ENCODE measurements at regions not wholly inside any gene's neighbourhood (a gene's known extent, or its start where the extent isn't known, plus 50 kb on each side); places are given as distances from the start of the nearest gene placed in this dataset.

DNA sequence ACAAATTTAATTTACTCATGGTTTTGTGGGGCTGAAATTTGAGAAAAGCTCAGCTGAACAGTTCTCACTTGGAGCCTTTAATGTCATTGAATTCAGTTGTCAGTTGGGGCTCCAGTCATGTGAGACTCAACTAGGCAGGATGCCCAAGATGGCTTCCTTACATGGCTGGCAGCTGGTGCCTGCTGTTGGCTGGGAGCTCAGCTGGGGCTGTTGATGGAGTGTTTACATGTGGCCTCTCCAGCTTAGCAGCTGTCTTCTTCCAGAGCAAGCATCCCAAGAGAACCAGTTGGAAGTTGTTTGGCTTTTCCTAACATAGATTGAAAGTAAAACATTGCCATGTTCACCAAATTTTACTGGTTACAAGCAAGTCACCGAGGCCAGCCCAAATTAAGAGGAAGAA lies 81.8 kb upstream of the KCNA3 start:
- no peaks in the 10 kb centered on the region for H3K9me3 ChIP-seq (ENCODE audit: low read length)
- intact Hi-C loops (cut with micrococcal nuclease; ENCODE audit: unreplicated experiment): no loop called here
- no peak overlapping the region for H2AFZ ChIP-seq (ENCODE audit: low read length)
- TF ChIP-seq NFYC (CRISPR knock-in tag; IDR thresholded peaks at IDR 0.05) (no peak), SIN3A (IDR thresholded peaks at IDR 0.05; ENCODE audit: borderline replicate concordance, low read depth, low read length) (no peak), ADNP (CRISPR knock-in tag; IDR thresholded peaks at IDR 0.05) (no peak), ZNF350 (CRISPR knock-in tag; IDR thresholded peaks at IDR 0.05; ENCODE audit: borderline replicate concordance, low read depth) (no peak), ZNF570 (CRISPR knock-in tag; IDR thresholded peaks at IDR 0.05; ENCODE audit: borderline replicate concordance) (no peak), RAD21 (CRISPR knock-in tag; IDR thresholded peaks at IDR 0.05) (no peak), XRCC5 (optimal IDR thresholded peaks at IDR 0.05; ENCODE audit: low read length) (no peak), ZNF652 (CRISPR knock-in tag; IDR thresholded peaks at IDR 0.05; ENCODE audit: borderline replicate concordance, low read depth) (no peak), FOXK2 (IDR thresholded peaks at IDR 0.05) (no peak)
- TF ChIP-seq, protein P1, sequence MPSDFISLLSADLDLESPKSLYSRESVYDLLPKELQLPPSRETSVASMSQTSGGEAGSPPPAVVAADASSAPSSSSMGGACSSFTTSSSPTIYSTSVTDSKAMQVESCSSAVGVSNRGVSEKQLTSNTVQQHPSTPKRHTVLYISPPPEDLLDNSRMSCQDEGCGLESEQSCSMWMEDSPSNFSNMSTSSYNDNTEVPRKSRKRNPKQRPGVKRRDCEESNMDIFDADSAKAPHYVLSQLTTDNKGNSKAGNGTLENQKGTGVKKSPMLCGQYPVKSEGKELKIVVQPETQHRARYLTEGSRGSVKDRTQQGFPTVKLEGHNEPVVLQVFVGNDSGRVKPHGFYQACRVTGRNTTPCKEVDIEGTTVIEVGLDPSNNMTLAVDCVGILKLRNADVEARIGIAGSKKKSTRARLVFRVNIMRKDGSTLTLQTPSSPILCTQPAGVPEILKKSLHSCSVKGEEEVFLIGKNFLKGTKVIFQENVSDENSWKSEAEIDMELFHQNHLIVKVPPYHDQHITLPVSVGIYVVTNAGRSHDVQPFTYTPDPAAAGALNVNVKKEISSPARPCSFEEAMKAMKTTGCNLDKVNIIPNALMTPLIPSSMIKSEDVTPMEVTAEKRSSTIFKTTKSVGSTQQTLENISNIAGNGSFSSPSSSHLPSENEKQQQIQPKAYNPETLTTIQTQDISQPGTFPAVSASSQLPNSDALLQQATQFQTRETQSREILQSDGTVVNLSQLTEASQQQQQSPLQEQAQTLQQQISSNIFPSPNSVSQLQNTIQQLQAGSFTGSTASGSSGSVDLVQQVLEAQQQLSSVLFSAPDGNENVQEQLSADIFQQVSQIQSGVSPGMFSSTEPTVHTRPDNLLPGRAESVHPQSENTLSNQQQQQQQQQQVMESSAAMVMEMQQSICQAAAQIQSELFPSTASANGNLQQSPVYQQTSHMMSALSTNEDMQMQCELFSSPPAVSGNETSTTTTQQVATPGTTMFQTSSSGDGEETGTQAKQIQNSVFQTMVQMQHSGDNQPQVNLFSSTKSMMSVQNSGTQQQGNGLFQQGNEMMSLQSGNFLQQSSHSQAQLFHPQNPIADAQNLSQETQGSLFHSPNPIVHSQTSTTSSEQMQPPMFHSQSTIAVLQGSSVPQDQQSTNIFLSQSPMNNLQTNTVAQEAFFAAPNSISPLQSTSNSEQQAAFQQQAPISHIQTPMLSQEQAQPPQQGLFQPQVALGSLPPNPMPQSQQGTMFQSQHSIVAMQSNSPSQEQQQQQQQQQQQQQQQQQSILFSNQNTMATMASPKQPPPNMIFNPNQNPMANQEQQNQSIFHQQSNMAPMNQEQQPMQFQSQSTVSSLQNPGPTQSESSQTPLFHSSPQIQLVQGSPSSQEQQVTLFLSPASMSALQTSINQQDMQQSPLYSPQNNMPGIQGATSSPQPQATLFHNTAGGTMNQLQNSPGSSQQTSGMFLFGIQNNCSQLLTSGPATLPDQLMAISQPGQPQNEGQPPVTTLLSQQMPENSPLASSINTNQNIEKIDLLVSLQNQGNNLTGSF (CRISPR knock-in tag; IDR thresholded peaks at IDR 0.05): no peak
- TF ChIP-seq, protein P2, sequence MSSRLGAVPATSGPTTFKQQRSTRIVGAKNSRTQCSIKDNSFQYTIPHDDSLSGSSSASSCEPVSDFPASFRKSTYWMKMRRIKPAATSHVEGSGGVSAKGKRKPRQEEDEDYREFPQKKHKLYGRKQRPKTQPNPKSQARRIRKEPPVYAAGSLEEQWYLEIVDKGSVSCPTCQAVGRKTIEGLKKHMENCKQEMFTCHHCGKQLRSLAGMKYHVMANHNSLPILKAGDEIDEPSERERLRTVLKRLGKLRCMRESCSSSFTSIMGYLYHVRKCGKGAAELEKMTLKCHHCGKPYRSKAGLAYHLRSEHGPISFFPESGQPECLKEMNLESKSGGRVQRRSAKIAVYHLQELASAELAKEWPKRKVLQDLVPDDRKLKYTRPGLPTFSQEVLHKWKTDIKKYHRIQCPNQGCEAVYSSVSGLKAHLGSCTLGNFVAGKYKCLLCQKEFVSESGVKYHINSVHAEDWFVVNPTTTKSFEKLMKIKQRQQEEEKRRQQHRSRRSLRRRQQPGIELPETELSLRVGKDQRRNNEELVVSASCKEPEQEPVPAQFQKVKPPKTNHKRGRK (CRISPR knock-in tag; IDR thresholded peaks at IDR 0.05): no peak
- TF ChIP-seq, protein P3, sequence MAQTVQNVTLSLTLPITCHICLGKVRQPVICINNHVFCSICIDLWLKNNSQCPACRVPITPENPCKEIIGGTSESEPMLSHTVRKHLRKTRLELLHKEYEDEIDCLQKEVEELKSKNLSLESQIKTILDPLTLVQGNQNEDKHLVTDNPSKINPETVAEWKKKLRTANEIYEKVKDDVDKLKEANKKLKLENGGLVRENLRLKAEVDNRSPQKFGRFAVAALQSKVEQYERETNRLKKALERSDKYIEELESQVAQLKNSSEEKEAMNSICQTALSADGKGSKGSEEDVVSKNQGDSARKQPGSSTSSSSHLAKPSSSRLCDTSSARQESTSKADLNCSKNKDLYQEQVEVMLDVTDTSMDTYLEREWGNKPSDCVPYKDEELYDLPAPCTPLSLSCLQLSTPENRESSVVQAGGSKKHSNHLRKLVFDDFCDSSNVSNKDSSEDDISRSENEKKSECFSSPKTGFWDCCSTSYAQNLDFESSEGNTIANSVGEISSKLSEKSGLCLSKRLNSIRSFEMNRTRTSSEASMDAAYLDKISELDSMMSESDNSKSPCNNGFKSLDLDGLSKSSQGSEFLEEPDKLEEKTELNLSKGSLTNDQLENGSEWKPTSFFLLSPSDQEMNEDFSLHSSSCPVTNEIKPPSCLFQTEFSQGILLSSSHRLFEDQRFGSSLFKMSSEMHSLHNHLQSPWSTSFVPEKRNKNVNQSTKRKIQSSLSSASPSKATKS (CRISPR knock-in tag; IDR thresholded peaks at IDR 0.05): no peak
- TF ChIP-seq, protein P4, sequence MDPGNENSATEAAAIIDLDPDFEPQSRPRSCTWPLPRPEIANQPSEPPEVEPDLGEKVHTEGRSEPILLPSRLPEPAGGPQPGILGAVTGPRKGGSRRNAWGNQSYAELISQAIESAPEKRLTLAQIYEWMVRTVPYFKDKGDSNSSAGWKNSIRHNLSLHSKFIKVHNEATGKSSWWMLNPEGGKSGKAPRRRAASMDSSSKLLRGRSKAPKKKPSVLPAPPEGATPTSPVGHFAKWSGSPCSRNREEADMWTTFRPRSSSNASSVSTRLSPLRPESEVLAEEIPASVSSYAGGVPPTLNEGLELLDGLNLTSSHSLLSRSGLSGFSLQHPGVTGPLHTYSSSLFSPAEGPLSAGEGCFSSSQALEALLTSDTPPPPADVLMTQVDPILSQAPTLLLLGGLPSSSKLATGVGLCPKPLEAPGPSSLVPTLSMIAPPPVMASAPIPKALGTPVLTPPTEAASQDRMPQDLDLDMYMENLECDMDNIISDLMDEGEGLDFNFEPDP (CRISPR knock-in tag; conservative IDR thresholded peaks at IDR 0.05): no peak
- no peaks in the 10 kb centered on the region for H3K36me3 ChIP-seq (replicated peaks in 1 of 2; ENCODE audit: control insufficient read depth in 1 of 2, insufficient read depth in 2 of 2, low read length in 2 of 2)
- 0% methylated on average over 1 of the region's 1 CpG for WGBS (ENCODE audit: low lambda C conversion rate)
- peaks cover 0 to 4% of the 10 kb centered on the region in 2 experiments; a peak in 1 of 5 replicates for H3K27me3 ChIP-seq (ENCODE audit: control insufficient read depth in 1 of 2, insufficient read depth in 2 of 2, low read length in 2 of 2)
- BruUV-seq (replicated peaks): no TSS peak
- in situ Hi-C loops (cut with HindIII; ENCODE audit: extremely low pct_ligation_motif_present, low pct_unique_long_range_greater_than_20kb): no loop called here
- no peak for DNase-seq (ENCODE audit: low spot score)
- H3K27ac ChIP-seq (ENCODE audit: extremely low read length, insufficient read depth, low read length): no peak overlapping the region
- ChIA-PET CTCF (ENCODE audit: low intra/inter-chr PET ratio, low total read pairs) (no interaction called here), POLR2A (no interaction called here)
- H3K9ac ChIP-seq (ENCODE audit: insufficient read depth, low read depth, low read length): no peak overlapping the region
- no peaks in the 10 kb centered on the region for H4K20me1 ChIP-seq (ENCODE audit: insufficient read depth, low read length)
- H3K4me2 ChIP-seq (ENCODE audit: low read depth, low read length): no peak overlapping the region
- H3K4me3 ChIP-seq (replicated peaks in 1 of 3; ENCODE audit: insufficient read depth in 1 of 3, low read depth in 2 of 3, low read length in 3 of 3): no peak overlapping the region
- no peak for FAIRE-seq
- no peaks in the 10 kb centered on the region for H3K79me2 ChIP-seq (ENCODE audit: insufficient read depth, low read length)
- ATAC-seq: no peak
- no peaks in the 10 kb centered on the region for H3K4me1 ChIP-seq (ENCODE audit: insufficient read depth, low read length)
